HepG2 (cell line): ENCODE measurements at regions not wholly inside any gene's neighbourhood (a gene's known extent, or its start where the extent isn't known, plus 50 kb on each side); places are given as distances from the start of the nearest gene placed in this dataset.

Experiments used
- ATAC-seq: fragments of 200-7000 bp; cut with Tn5 transposase; 3 replicates; pipeline ENCODE4 v1.9.1; 2020; ENCODE audit warnings: mild to moderate bottlenecking, moderate library complexity
- BruUV-seq: library from RNA; stranded (reverse); fragments of 400-500 nt; replicated peaks from 2 replicates; lab custom pipeline; 2021; lab: Mats Ljungman, UMichigan
- CTCF ChIA-PET: fragments of 300-600 bp; formaldehyde crosslinking; extraction: SDS; loops from one replicate; lab custom pipeline; 2021; ENCODE audit warnings: low total read pairs, inconsistent platforms, low intra/inter-chr PET ratio; lab: Yijun Ruan, JAX
- POLR2A ChIA-PET: fragments of 350-600 bp; sonication (Branson Sonifier 250); formaldehyde crosslinking; loops from one replicate; lab custom pipeline; 2020; ENCODE audit warnings: antibody characterized with exemption, inconsistent platforms; lab: Yijun Ruan, JAX
- DNase-seq: peaks from one replicate; pipeline ENCODE4 v3.0.0-alpha.2; 2015; ENCODE audit warnings: low spot score
- FAIRE-seq: peaks from 3 replicates; lab custom pipeline; 2011; peaks lifted over from hg19 to GRCh38; lab: Jason Lieb, UNC
- H2AFZ ChIP-seq: one replicate; pipeline ENCODE4 v1.6.1; 2011; ENCODE audit warnings: low read length, inconsistent platforms
- H3K27ac ChIP-seq: fragments of 300-600 bp; 3 replicates; pipeline ENCODE4 v1.8.0; 2011; ENCODE audit warnings: mixed run types, mild to moderate bottlenecking, mixed read lengths, low read length, inconsistent platforms; ENCODE audit not compliant: insufficient read depth; ENCODE audit errors: extremely low read length
- H3K27me3 ChIP-seq, 2 experiments: fragments of 200-600 bp in 1 of 2; 2 replicates in 1 of 2; 3 replicates in 1 of 2; pipeline versions ENCODE4 v1.6.0 to v1.8.0; 2011; ENCODE audit warnings: low read length in 2 of 2, mild to moderate bottlenecking in 2 of 2, moderate library complexity in 2 of 2, inconsistent platforms in 1 of 2; ENCODE audit not compliant: insufficient read depth in 2 of 2, control insufficient read depth in 1 of 2
- H3K36me3 ChIP-seq, 2 experiments: fragments of 200-600 bp in 1 of 2; replicated peaks in 1 of 2; 2 replicates in 1 of 2; 3 replicates in 1 of 2; pipeline versions ENCODE4 v1.5.1 to v1.8.0; 2011; ENCODE audit warnings: low read length in 2 of 2, inconsistent platforms in 1 of 2; ENCODE audit not compliant: insufficient read depth in 2 of 2, control insufficient read depth in 1 of 2
- H3K4me1 ChIP-seq: 2 replicates; pipeline ENCODE4 v1.5.1; 2012; ENCODE audit warnings: low read length, inconsistent platforms; ENCODE audit not compliant: insufficient read depth
- H3K4me2 ChIP-seq: 2 replicates; pipeline ENCODE4 v1.6.0; 2011; ENCODE audit warnings: low read depth, low read length, inconsistent platforms
- H3K4me3 ChIP-seq, 3 experiments: fragments of 200-600 bp in 1 of 3; sonication (generic), shearing (Covaris generic) in 1 of 3; replicated peaks in 1 of 3; 2 replicates each; pipeline ENCODE4 v1.5.1; 2011 to 2016; ENCODE audit warnings: low read length in 3 of 3, inconsistent platforms in 2 of 3, low read depth in 2 of 3, mild to moderate bottlenecking in 2 of 3, control low read depth in 1 of 3, mixed read lengths in 1 of 3; ENCODE audit not compliant: insufficient read depth in 1 of 3
- H3K79me2 ChIP-seq: one replicate; pipeline ENCODE4 v1.6.1; 2011; ENCODE audit warnings: low read length, inconsistent platforms; ENCODE audit not compliant: insufficient read depth
- H3K9ac ChIP-seq: 2 replicates; pipeline ENCODE4 v1.6.0; 2011; ENCODE audit warnings: mild to moderate bottlenecking, low read depth, low read length, inconsistent platforms; ENCODE audit not compliant: insufficient read depth
- H3K9me3 ChIP-seq: 2 replicates; pipeline ENCODE4 v1.5.1; 2012; ENCODE audit warnings: mild to moderate bottlenecking, low read length
- H4K20me1 ChIP-seq: 2 replicates; pipeline ENCODE4 v1.6.0; 2011; ENCODE audit warnings: inconsistent platforms, mild to moderate bottlenecking, low read length, moderate library complexity; ENCODE audit not compliant: insufficient read depth
- BCL6 ChIP-seq: IDR thresholded peaks from 2 replicates; pipeline ENCODE4 v1.6.1; 2016; ENCODE audit warnings: missing genetic modification reagents, missing compliant biosample characterization
- DMAP1 ChIP-seq: IDR thresholded peaks from 2 replicates; pipeline ENCODE4 v1.6.1; 2016
- GATAD1 ChIP-seq: IDR thresholded peaks from 2 replicates; pipeline ENCODE4 v1.6.1; 2016; ENCODE audit warnings: missing genetic modification reagents, missing compliant biosample characterization
- GTF3A ChIP-seq: sonication (generic); formaldehyde crosslinking; conservative IDR thresholded peaks from 2 replicates; pipeline ENCODE4 v1.4.0; 2020; ENCODE audit warnings: mild to moderate bottlenecking, missing genetic modification reagents
- KAT7 ChIP-seq: IDR thresholded peaks from 2 replicates; pipeline ENCODE4 v1.6.1; 2018; ENCODE audit warnings: borderline replicate concordance, missing compliant biosample characterization
- MAFK ChIP-seq, 2 experiments: IDR thresholded peaks in 1 of 2; conservative IDR thresholded peaks in 1 of 2; 2 replicates each; pipeline ENCODE4 v1.6.1; 2011; ENCODE audit warnings: improper control_type of control experiment in 2 of 2, low read length in 2 of 2
- NFIC ChIP-seq: IDR thresholded peaks from 2 replicates; pipeline ENCODE4 v1.6.1; 2012; ENCODE audit warnings: mild to moderate bottlenecking, low read length, inconsistent platforms
- NR2F2 ChIP-seq: IDR thresholded peaks from 2 replicates; pipeline ENCODE4 v1.6.1; 2012; ENCODE audit warnings: low read depth, inconsistent platforms, borderline replicate concordance
- SSRP1 ChIP-seq: IDR thresholded peaks from 2 replicates; pipeline ENCODE4 v1.6.1; 2016; ENCODE audit warnings: control low read depth
- TBL1XR1 ChIP-seq: fragments of 150-350 bp; IDR thresholded peaks from 2 replicates; pipeline ENCODE4 v1.6.1; 2014; ENCODE audit warnings: borderline replicate concordance, low read length; ENCODE audit not compliant: partially characterized antibody
- THYN1 ChIP-seq: sonication (generic); formaldehyde crosslinking; IDR thresholded peaks from 2 replicates; pipeline ENCODE4 v1.8.1; 2023; ENCODE audit warnings: low read depth, mild to moderate bottlenecking, moderate library complexity, missing genetic modification reagents, borderline replicate concordance
- ZFP36L1 ChIP-seq: sonication (generic); formaldehyde crosslinking; IDR thresholded peaks from 2 replicates; pipeline ENCODE4 v1.8.0; 2022; ENCODE audit warnings: mild to moderate bottlenecking, missing genetic modification reagents, moderate library complexity
- ZNF12 ChIP-seq: sonication (generic); formaldehyde crosslinking; IDR thresholded peaks from 2 replicates; pipeline ENCODE4 v1.5.0; 2020; ENCODE audit warnings: missing genetic modification reagents
- ZNF225 ChIP-seq: sonication (generic); formaldehyde crosslinking; IDR thresholded peaks from 2 replicates; pipeline ENCODE4 v1.4.0; 2020; ENCODE audit warnings: mild to moderate bottlenecking, missing genetic modification reagents
- ZNF670 ChIP-seq: sonication (generic); formaldehyde crosslinking; IDR thresholded peaks from 2 replicates; pipeline ENCODE4 v1.8.0; 2022; ENCODE audit warnings: mild to moderate bottlenecking, missing genetic modification reagents, borderline replicate concordance
- ZNF674 ChIP-seq: sonication (generic); formaldehyde crosslinking; IDR thresholded peaks from 2 replicates; pipeline ENCODE4 v1.5.0; 2020; ENCODE audit warnings: low read depth, mild to moderate bottlenecking, missing genetic modification reagents
- ZNF839 ChIP-seq: sonication (generic); formaldehyde crosslinking; IDR thresholded peaks from 2 replicates; pipeline ENCODE4 v1.4.0; 2020; ENCODE audit warnings: missing genetic modification reagents, mild to moderate bottlenecking, borderline replicate concordance
- ZSCAN20 ChIP-seq: sonication (generic); formaldehyde crosslinking; IDR thresholded peaks from 2 replicates; pipeline ENCODE4 v1.4.0; 2020; ENCODE audit warnings: missing genetic modification reagents, mild to moderate bottlenecking, borderline replicate concordance
- WGBS: methylation state at CpG from one replicate; pipeline ENCODE4 v1.1.6; 2017; ENCODE audit warnings: low lambda C conversion rate; 5-methylcytosine and 5-hydroxymethylcytosine counted together
- in situ Hi-C: cut with HindIII; loops from 2 replicates; pipeline ENCODE4 v1.10.0; 2017; ENCODE audit warnings: low pct_unique_long_range_greater_than_20kb; ENCODE audit not compliant: extremely low pct_ligation_motif_present
- intact Hi-C: fragments of 100-400 bp; cut with micrococcal nuclease; formaldehyde crosslinking; loops from one replicate; pipeline ENCODE4 v1.10.0; 2022; ENCODE audit not compliant: unreplicated experiment
- TF ChIP-seq, protein P1 (sequence below): IDR thresholded peaks from 2 replicates; pipeline ENCODE4 v1.6.1; 2016; ENCODE audit warnings: missing genetic modification reagents, missing compliant biosample characterization
- TF ChIP-seq, protein P2 (sequence below): sonication (generic); formaldehyde crosslinking; IDR thresholded peaks from 2 replicates; pipeline ENCODE4 v1.4.0; 2020; ENCODE audit warnings: missing genetic modification reagents

DNA sequence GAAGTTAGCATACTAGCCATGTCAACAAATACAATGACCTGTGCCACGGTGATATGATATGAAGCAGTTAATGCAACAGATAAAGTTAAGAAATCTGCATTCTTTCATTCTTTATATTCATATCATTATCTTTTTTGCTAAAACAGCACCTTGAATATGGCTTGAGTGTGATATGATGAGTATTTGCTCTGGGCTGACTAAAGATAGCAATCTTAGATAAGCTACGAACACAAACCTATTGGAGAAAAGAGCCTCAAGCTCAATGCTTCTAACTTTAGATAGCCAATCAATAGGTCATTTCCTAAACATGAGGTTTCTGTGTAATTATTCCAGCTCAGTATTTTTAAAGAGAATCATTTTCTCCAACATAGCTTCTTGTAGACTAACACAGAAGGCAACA, 61.7 kb downstream of the NR2F1 start:
- no TSS peak for BruUV-seq
- FAIRE-seq = no peak
- intact Hi-C loops = no loop called here
- WGBS = 51% methylated on average over 2 of the region's 2 CpGs
- no peaks in the 10 kb centered on the region for H3K36me3 ChIP-seq
- ChIA-PET CTCF (no interaction called here), POLR2A (no interaction called here)
- no peaks in the 10 kb centered on the region for H3K9me3 ChIP-seq
- TF ChIP-seq ZNF225 = no peak
- TF ChIP-seq, protein P1, sequence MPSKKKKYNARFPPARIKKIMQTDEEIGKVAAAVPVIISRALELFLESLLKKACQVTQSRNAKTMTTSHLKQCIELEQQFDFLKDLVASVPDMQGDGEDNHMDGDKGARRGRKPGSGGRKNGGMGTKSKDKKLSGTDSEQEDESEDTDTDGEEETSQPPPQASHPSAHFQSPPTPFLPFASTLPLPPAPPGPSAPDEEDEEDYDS (CRISPR knock-in tag) = no peak
- TF ChIP-seq ZNF12 = no peak
- no peak for TF ChIP-seq MAFK (conservative IDR thresholded peaks at IDR 0.05 in 1 of 2, IDR thresholded peaks at IDR 0.05 in 1 of 2; ENCODE audit: low read length in 2 of 2)
- no peak for TF ChIP-seq ZNF839 (CRISPR knock-in tag)
- TF ChIP-seq THYN1 (CRISPR knock-in tag) = no peak
- TF ChIP-seq NFIC = no peak
- no peak for TF ChIP-seq BCL6 (CRISPR knock-in tag)
- no peak for TF ChIP-seq TBL1XR1
- TF ChIP-seq, protein P2, sequence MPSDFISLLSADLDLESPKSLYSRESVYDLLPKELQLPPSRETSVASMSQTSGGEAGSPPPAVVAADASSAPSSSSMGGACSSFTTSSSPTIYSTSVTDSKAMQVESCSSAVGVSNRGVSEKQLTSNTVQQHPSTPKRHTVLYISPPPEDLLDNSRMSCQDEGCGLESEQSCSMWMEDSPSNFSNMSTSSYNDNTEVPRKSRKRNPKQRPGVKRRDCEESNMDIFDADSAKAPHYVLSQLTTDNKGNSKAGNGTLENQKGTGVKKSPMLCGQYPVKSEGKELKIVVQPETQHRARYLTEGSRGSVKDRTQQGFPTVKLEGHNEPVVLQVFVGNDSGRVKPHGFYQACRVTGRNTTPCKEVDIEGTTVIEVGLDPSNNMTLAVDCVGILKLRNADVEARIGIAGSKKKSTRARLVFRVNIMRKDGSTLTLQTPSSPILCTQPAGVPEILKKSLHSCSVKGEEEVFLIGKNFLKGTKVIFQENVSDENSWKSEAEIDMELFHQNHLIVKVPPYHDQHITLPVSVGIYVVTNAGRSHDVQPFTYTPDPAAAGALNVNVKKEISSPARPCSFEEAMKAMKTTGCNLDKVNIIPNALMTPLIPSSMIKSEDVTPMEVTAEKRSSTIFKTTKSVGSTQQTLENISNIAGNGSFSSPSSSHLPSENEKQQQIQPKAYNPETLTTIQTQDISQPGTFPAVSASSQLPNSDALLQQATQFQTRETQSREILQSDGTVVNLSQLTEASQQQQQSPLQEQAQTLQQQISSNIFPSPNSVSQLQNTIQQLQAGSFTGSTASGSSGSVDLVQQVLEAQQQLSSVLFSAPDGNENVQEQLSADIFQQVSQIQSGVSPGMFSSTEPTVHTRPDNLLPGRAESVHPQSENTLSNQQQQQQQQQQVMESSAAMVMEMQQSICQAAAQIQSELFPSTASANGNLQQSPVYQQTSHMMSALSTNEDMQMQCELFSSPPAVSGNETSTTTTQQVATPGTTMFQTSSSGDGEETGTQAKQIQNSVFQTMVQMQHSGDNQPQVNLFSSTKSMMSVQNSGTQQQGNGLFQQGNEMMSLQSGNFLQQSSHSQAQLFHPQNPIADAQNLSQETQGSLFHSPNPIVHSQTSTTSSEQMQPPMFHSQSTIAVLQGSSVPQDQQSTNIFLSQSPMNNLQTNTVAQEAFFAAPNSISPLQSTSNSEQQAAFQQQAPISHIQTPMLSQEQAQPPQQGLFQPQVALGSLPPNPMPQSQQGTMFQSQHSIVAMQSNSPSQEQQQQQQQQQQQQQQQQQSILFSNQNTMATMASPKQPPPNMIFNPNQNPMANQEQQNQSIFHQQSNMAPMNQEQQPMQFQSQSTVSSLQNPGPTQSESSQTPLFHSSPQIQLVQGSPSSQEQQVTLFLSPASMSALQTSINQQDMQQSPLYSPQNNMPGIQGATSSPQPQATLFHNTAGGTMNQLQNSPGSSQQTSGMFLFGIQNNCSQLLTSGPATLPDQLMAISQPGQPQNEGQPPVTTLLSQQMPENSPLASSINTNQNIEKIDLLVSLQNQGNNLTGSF (CRISPR knock-in tag) = no peak
- no peak for TF ChIP-seq ZSCAN20 (CRISPR knock-in tag)
- TF ChIP-seq KAT7 (CRISPR knock-in tag) = no peak
- TF ChIP-seq SSRP1 = no peak
- TF ChIP-seq GATAD1 (CRISPR knock-in tag) = no peak
- no peak for TF ChIP-seq ZNF674 (CRISPR knock-in tag)
- TF ChIP-seq NR2F2 = no peak
- no peak for TF ChIP-seq GTF3A (CRISPR knock-in tag)
- TF ChIP-seq ZNF670 = no peak
- TF ChIP-seq DMAP1 (CRISPR knock-in tag) = no peak
- no peak for TF ChIP-seq ZFP36L1
- no peak overlapping the region for H3K4me2 ChIP-seq
- no peaks in the 10 kb centered on the region for H3K4me1 ChIP-seq
- H3K27ac ChIP-seq = no peak overlapping the region
- H3K9ac ChIP-seq = no peak overlapping the region
- in situ Hi-C loops = no loop called here
- no peak for DNase-seq
- ATAC-seq = no peak
- H3K4me3 ChIP-seq = no peak overlapping the region
- H3K27me3 ChIP-seq = no peaks in the 10 kb centered on the region; a peak in 1 of 5 replicates
- H2AFZ ChIP-seq = no peak overlapping the region
- no peaks in the 10 kb centered on the region for H4K20me1 ChIP-seq
- no peaks in the 10 kb centered on the region for H3K79me2 ChIP-seq
